Suppressor macrophage (primary cell): ENCODE measurements at regions not wholly inside any gene's neighbourhood (a gene's known extent, or its start where the extent isn't known, plus 50 kb on each side); places are given as distances from the start of the nearest gene placed in this dataset.

Source experiments
- DNase-seq, 4 experiments: peaks; one replicate each; pipeline ENCODE4 v3.0.0-alpha.2; 2020 to 2022

- DNase-seq, result no peak
These were observed 374.3 kb downstream of the EFNB2 start for GRCh38 chr13:106161146-106161545.

GRCh38 chr13:106159295-106160195, 375.9 kb downstream of the EFNB2 start:
- no peak for DNase-seq

- DNase-seq, result no peak
These were observed 379.0 kb downstream of the EFNB2 start for GRCh38 chr13:106156468-106156867.

- DNase-seq, result no peak
These were observed 380.1 kb downstream of the EFNB2 start for GRCh38 chr13:106155411-106155810.

GRCh38 chr13:106153876-106154275, 381.6 kb downstream of the EFNB2 start:
- no peak for DNase-seq

GRCh38 chr13:106153041-106153440, 382.4 kb downstream of the EFNB2 start:
- DNase-seq, result no peak

GRCh38 chr13:106152047-106152446, 383.4 kb downstream of the EFNB2 start:
- DNase-seq, result no peak

- no peak for DNase-seq
These were observed 384.3 kb downstream of the EFNB2 start for GRCh38 chr13:106151056-106151699.

GRCh38 chr13:106145997-106146864, 389.2 kb downstream of the EFNB2 start:
- DNase-seq, result peak in 1 of 4 experiments; percentile 0

GRCh38 chr13:106145070-106145469, 390.4 kb downstream of the EFNB2 start:
- DNase-seq, result no peak

- DNase-seq, result peak in 1 of 4 experiments; percentile 0
These were observed 391.3 kb downstream of the EFNB2 start for GRCh38 chr13:106143930-106144709.

GRCh38 chr13:106143392-106143791, 392.1 kb downstream of the EFNB2 start:
- no peak for DNase-seq

GRCh38 chr13:106140476-106140875, 395.0 kb downstream of the EFNB2 start:
- DNase-seq, result no peak

- DNase-seq, result no peak
These were observed 395.5 kb downstream of the EFNB2 start for GRCh38 chr13:106139942-106140341.

- no peak for DNase-seq
These were observed 396.1 kb downstream of the EFNB2 start for GRCh38 chr13:106139377-106139776.

GRCh38 chr13:106138620-106139019, 396.8 kb downstream of the EFNB2 start:
- DNase-seq, result no peak

- no peak for DNase-seq
These were observed 402.4 kb downstream of the EFNB2 start for GRCh38 chr13:106133025-106133424.

GRCh38 chr13:106132216-106132615, 403.2 kb downstream of the EFNB2 start:
- DNase-seq, result no peak

GRCh38 chr13:106129993-106130392, 405.5 kb downstream of the EFNB2 start:
- no peak for DNase-seq

- no peak for DNase-seq
These were observed 406.2 kb downstream of the EFNB2 start for GRCh38 chr13:106129273-106129672.

- no peak for DNase-seq
These were observed 413.2 kb downstream of the EFNB2 start for GRCh38 chr13:106122234-106122633.

GRCh38 chr13:106121173-106121754, 414.2 kb downstream of the EFNB2 start:
- no peak for DNase-seq
